T-cell (primary cell): ENCODE measurements at regions not wholly inside any gene's neighbourhood (a gene's known extent, or its start where the extent isn't known, plus 50 kb on each side); places are given as distances from the start of the nearest gene placed in this dataset.

Source experiments
- ATAC-seq, 4 experiments: fragments of 200-7000 bp in 3 of 4; fragments of 150-1000 bp in 1 of 4; cut with Tn5 transposase; replicated peaks in 1 of 4; 1 replicate in 3 of 4; 2 replicates in 1 of 4; pipeline ENCODE4 v1.10.0; 2021; ENCODE audit warnings: moderate library complexity in 3 of 4, mild to moderate bottlenecking in 2 of 4, moderate number of reproducible peaks in 1 of 4
- CTCF ChIA-PET, 2 donors: fragments of 300-600 bp; sonication (Branson Sonifier 250); formaldehyde crosslinking; loops; one replicate each; lab custom pipeline; 2022; ENCODE audit warnings: antibody characterized with exemption in 2 of 2; lab: Charles Lee
- POLR2A ChIA-PET, 2 donors: fragments of 300-600 bp; sonication (Branson Sonifier 250); formaldehyde crosslinking; loops; one replicate each; lab custom pipeline; 2022; ENCODE audit warnings: antibody characterized with exemption in 2 of 2; lab: Charles Lee
- DNase-seq, 35 experiments: peaks; one replicate each; pipeline versions ENCODE4 v3.0.0 to v3.0.0-alpha.2; 2013 to 2023
- H3K27ac ChIP-seq: one replicate; pipeline ENCODE4 v1.5.1; 2013; ENCODE audit warnings: low read length
- H3K27me3 ChIP-seq, 2 experiments: replicated peaks in 1 of 2; 1 replicate in 1 of 2; 2 replicates in 1 of 2; pipeline versions ENCODE4 v1.6.1 to v1.7.0; 2013; ENCODE audit warnings: low read length in 1 of 2, mixed read lengths in 1 of 2; ENCODE audit not compliant: control insufficient read depth in 2 of 2, insufficient read depth in 2 of 2; ENCODE audit errors: extremely low read depth in 1 of 2
- H3K36me3 ChIP-seq, 2 donors: 1 replicate in 1 of 2; 2 replicates in 1 of 2; pipeline versions ENCODE4 v1.6.1 to v1.7.0; 2013; ENCODE audit warnings: low read length in 1 of 2; ENCODE audit not compliant: control insufficient read depth in 2 of 2, insufficient read depth in 1 of 2; ENCODE audit errors: extremely low read depth in 1 of 2
- H3K4me1 ChIP-seq, 2 experiments: 1 replicate in 1 of 2; 2 replicates in 1 of 2; pipeline versions ENCODE4 v1.6.1 to v1.7.0; 2013; ENCODE audit warnings: low read length in 2 of 2, mixed read lengths in 1 of 2; ENCODE audit not compliant: insufficient read depth in 2 of 2, control insufficient read depth in 1 of 2; ENCODE audit errors: extremely low read depth in 1 of 2
- H3K4me3 ChIP-seq, 2 donors: 1 replicate in 1 of 2; 2 replicates in 1 of 2; pipeline versions ENCODE4 v1.5.1 to v1.7.0; 2013; ENCODE audit warnings: mild to moderate bottlenecking in 2 of 2, low read length in 1 of 2, moderate library complexity in 1 of 2; ENCODE audit not compliant: control insufficient read depth in 1 of 2; ENCODE audit errors: extremely low read depth in 1 of 2
- H3K9me3 ChIP-seq: 2 replicates; pipeline ENCODE4 v1.7.0; 2013
- H3K27ac Mint-ChIP-seq, 2 donors: one replicate each; pipeline ENCODE4 v1.8.0; 2020 to 2021; ENCODE audit warnings: mild to moderate bottlenecking in 2 of 2, mixed read lengths in 2 of 2
- H3K27me3 Mint-ChIP-seq, 2 donors: one replicate each; pipeline ENCODE4 v1.8.0; 2021 to 2022; ENCODE audit warnings: mixed read lengths in 2 of 2
- H3K36me3 Mint-ChIP-seq: one replicate; pipeline ENCODE4 v1.8.0; 2021; ENCODE audit warnings: mixed read lengths
- H3K4me1 Mint-ChIP-seq, 3 donors: one replicate each; pipeline ENCODE4 v1.8.0; 2020 to 2022; ENCODE audit warnings: mixed read lengths in 3 of 3, mild to moderate bottlenecking in 1 of 3
- H3K4me3 Mint-ChIP-seq, 3 donors: one replicate each; pipeline ENCODE4 v1.8.0; 2020 to 2022; ENCODE audit warnings: mild to moderate bottlenecking in 3 of 3, mixed read lengths in 3 of 3, moderate library complexity in 3 of 3
- H3K9me3 Mint-ChIP-seq, 3 donors: one replicate each; pipeline ENCODE4 v1.8.0; 2020 to 2022; ENCODE audit warnings: mixed read lengths in 3 of 3
- WGBS: methylation state at CpG from one replicate; pipeline ENCODE4 v1.1.5; 2013; ENCODE audit warnings: missing lambda C conversion rate; ENCODE audit not compliant: insufficient coverage; 5-methylcytosine and 5-hydroxymethylcytosine counted together

DNA sequence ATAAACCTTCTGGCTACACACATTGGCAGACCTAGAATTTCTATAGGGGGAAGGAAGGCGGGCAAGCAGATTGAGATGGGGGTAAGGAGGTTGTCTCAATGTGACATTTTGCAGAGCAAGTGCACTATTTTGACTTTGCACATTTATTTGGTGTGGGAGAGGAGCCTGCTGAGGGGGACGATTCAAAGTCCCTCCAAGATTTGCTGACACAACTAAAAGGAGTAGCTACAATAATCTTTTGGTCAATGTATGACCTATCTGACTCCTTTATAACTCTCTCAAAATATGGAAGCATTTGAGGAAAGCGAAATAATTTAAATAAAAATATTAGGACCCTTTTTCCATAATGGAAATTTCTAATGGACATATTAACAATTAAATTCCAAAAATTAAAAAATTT is 274.9 kb upstream of the PPARGC1A start:
- POLR2A ChIA-PET: no interaction called here
- Histone ChIP-seq H3K27me3 (no peaks in the 10 kb centered on the region), H3K27ac (no peak overlapping the region), H3K36me3 (no peaks in the 10 kb centered on the region), H3K9me3 (no peaks in the 10 kb centered on the region), H3K4me1 (no peaks in the 10 kb centered on the region), H3K4me3 (no peak overlapping the region)
- 60% methylated on average over 1 of the region's 3 CpGs for WGBS
- no peak for DNase-seq
- no peak overlapping the region for H3K27ac Mint-ChIP-seq
- H3K27me3 Mint-ChIP-seq: no peaks in the 10 kb centered on the region
- H3K4me1 Mint-ChIP-seq: no peaks in the 10 kb centered on the region
- H3K4me3 Mint-ChIP-seq: no peak overlapping the region
- no peak for ATAC-seq
- H3K9me3 Mint-ChIP-seq: peaks cover 0 to 4% (median 0%) of the 10 kb centered on the region in 3 donors
- no peaks in the 10 kb centered on the region for H3K36me3 Mint-ChIP-seq
- CTCF ChIA-PET: no interaction called here

DNA sequence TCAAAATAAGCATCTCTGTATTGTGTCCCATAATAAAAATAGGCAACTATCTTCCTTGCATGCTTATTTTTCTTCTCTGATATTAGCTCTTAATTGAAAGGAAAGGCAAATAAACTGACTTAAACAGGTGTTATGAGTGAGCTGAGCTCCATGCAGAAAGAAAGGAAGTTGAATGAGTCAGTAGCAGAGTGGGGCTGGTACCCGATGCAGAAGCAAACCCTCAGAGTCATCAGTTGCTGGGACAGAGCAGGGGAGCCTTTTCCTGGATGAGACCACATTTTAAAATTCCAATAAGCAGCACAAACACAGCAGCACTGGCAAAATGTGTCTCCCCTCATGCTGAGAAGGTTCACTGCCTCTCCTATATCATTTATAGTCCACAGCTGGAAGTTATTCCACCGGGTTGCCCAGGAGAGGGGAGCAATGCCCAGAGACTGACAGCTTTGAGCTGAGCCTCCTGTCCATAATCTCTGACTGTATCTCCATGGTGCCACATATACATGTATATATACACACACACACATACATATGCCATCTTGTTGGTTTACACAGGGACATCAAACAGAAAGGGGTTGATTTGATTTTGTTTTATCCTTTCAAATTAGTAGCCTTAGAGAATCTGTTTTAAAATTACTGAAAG is 274.3 kb upstream of the PPARGC1A start:
- no peaks in the 10 kb centered on the region for H3K27me3 Mint-ChIP-seq

DNA sequence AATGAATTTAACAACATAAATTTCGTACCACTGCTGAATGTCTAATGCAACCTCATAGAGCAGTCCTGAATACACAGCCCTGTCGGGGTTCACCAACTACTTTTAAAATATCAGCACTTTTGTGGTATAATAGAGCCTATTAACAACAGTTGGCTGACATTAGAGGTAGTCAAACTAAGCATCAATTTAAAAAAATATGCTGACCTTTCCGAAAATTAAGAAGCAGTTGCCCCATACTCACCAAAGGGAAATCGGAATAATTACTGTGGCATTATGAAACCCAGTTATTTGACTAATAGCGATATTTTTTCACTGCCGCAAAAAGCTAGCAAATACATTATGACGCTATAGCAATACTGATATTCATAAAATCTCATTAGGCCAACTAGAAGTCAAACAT is 273.5 kb upstream of the PPARGC1A start:
- Histone ChIP-seq H3K36me3 (no peaks in the 10 kb centered on the region), H3K4me3 (no peak overlapping the region), H3K27ac (no peak overlapping the region), H3K27me3 (no peaks in the 10 kb centered on the region), H3K4me1 (no peaks in the 10 kb centered on the region), H3K9me3 (no peaks in the 10 kb centered on the region)
- ChIA-PET CTCF (no interaction called here), POLR2A (no interaction called here)
- H3K4me3 Mint-ChIP-seq: no peak overlapping the region
- 96% methylated on average over 4 of the region's 7 CpGs for WGBS
- no peaks in the 10 kb centered on the region for H3K27me3 Mint-ChIP-seq
- no peak overlapping the region for H3K27ac Mint-ChIP-seq
- no peak for ATAC-seq
- DNase-seq: no peak
- no peaks in the 10 kb centered on the region for H3K4me1 Mint-ChIP-seq
- peaks cover 0 to 4% (median under 1%) of the 10 kb centered on the region in 3 donors for H3K9me3 Mint-ChIP-seq
- H3K36me3 Mint-ChIP-seq: no peaks in the 10 kb centered on the region

More for the DNA sequence above, 274.3 kb upstream of the PPARGC1A start:
- no peak overlapping the region for H3K4me3 ChIP-seq
- CTCF ChIA-PET: no interaction called here
- ATAC-seq: no peak
- no peaks in the 10 kb centered on the region for H3K36me3 ChIP-seq
- no peak overlapping the region for H3K27ac ChIP-seq
- Mint-ChIP-seq H3K4me3 (no peak overlapping the region), H3K36me3 (no peaks in the 10 kb centered on the region), H3K9me3 (peaks cover 0 to 4% (median 0%) of the 10 kb centered on the region in 3 donors), H3K27ac (no peak overlapping the region), H3K4me1 (no peaks in the 10 kb centered on the region)
- no peaks in the 10 kb centered on the region for H3K27me3 ChIP-seq
- no CpG with 5 or more reads among the region's 2 CpGs for WGBS
- POLR2A ChIA-PET: no interaction called here
- H3K9me3 ChIP-seq: no peaks in the 10 kb centered on the region
- no peaks in the 10 kb centered on the region for H3K4me1 ChIP-seq
- DNase-seq: no peak

DNA sequence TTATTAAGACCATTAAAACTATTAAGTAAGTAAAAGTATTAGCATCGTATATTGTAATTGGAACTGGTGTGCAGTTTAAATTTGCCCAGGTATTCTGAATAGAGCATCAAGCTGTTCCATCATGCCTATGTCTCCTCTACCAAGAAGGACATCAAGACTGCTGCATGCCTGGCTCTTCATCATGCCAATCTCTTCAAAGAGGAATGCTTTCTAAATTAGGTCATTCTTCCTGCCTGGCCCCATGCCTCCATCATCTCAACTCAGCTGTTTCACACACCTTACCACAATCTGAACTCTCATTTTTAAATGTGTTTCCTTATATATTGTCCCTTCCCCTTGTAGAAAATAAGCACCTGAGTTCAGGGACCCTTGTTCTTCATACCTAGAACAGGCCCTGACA is 270.5 kb upstream of the PPARGC1A start:
- no peaks in the 10 kb centered on the region for H3K27me3 Mint-ChIP-seq
- WGBS: no CpG with 5 or more reads among the region's 1 CpG
- no peak for DNase-seq
- ChIA-PET POLR2A (no interaction called here), CTCF (no interaction called here)
- no peaks in the 10 kb centered on the region for H3K4me1 Mint-ChIP-seq
- no peaks in the 10 kb centered on the region for H3K4me1 ChIP-seq
- H3K36me3 Mint-ChIP-seq: no peaks in the 10 kb centered on the region
- no peak overlapping the region for H3K4me3 ChIP-seq
- H3K36me3 ChIP-seq: no peaks in the 10 kb centered on the region
- no peak overlapping the region for H3K27ac ChIP-seq
- H3K4me3 Mint-ChIP-seq: no peak overlapping the region
- H3K27ac Mint-ChIP-seq: no peak overlapping the region
- H3K9me3 Mint-ChIP-seq: peaks cover 0 to 8% (median 2%) of the 10 kb centered on the region in 3 donors
- ATAC-seq: no peak
- H3K9me3 ChIP-seq: no peaks in the 10 kb centered on the region
- H3K27me3 ChIP-seq: no peaks in the 10 kb centered on the region

- WGBS: 88% methylated on average over 1 of the region's 1 CpG
Measured at GRCh38 chr4:24158031-24158430, 268.2 kb upstream of the PPARGC1A start.

DNA sequence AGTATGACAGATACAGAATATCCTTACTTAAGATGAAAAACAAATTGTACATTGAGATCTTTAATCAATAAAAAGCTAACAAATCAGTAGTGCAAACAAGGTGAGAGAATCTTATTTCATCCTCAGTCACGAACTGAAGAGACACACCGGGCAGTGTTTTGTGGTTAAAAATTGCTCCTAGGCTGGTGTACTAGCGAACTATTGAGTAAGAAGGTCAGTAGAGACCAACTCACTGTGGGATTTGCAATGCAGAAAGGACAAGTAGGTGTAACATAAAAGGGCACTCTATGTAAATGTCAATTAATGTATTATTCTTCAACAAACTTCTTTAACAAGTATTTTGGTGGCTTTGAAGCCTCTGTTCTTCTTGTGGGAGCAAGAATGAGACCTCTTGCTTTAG is 260.2 kb upstream of the PPARGC1A start:
- no CpG with 5 or more reads among the region's 3 CpGs for WGBS
- Histone ChIP-seq H3K4me1 (no peaks in the 10 kb centered on the region), H3K27ac (no peak overlapping the region), H3K4me3 (no peak overlapping the region), H3K9me3 (no peaks in the 10 kb centered on the region), H3K27me3 (no peaks in the 10 kb centered on the region), H3K36me3 (no peaks in the 10 kb centered on the region)
- POLR2A ChIA-PET: no interaction called here
- Mint-ChIP-seq H3K36me3 (no peaks in the 10 kb centered on the region), H3K4me3 (no peak overlapping the region), H3K27me3 (no peaks in the 10 kb centered on the region), H3K9me3 (peaks cover 0 to 4% (median 0%) of the 10 kb centered on the region in 3 donors), H3K27ac (no peak overlapping the region), H3K4me1 (no peaks in the 10 kb centered on the region)
- ATAC-seq (no peak), DNase-seq (no peak)
- CTCF ChIA-PET: no interaction called here

More at GRCh38 chr4:24158031-24158430, 268.2 kb upstream of the PPARGC1A start:
- Mint-ChIP-seq H3K4me3 (no peak overlapping the region), H3K27me3 (no peaks in the 10 kb centered on the region), H3K4me1 (no peaks in the 10 kb centered on the region), H3K9me3 (peaks cover 0 to 8% (median 2%) of the 10 kb centered on the region in 3 donors), H3K36me3 (no peaks in the 10 kb centered on the region), H3K27ac (no peak overlapping the region)
- H3K9me3 ChIP-seq: no peaks in the 10 kb centered on the region
- no peak overlapping the region for H3K27ac ChIP-seq
- no peaks in the 10 kb centered on the region for H3K36me3 ChIP-seq
- ChIA-PET POLR2A (no interaction called here), CTCF (no interaction called here)
- DNase-seq: no peak
- H3K4me3 ChIP-seq: no peak overlapping the region
- H3K27me3 ChIP-seq: no peaks in the 10 kb centered on the region
- H3K4me1 ChIP-seq: no peaks in the 10 kb centered on the region
- ATAC-seq: no peak

GRCh38 chr4:24146127-24146526 is 256.3 kb upstream of the PPARGC1A start:
- H3K27me3 Mint-ChIP-seq: no peaks in the 10 kb centered on the region
- POLR2A ChIA-PET: no interaction called here
- ATAC-seq (no peak), DNase-seq (no peak)
- H3K36me3 Mint-ChIP-seq: no peaks in the 10 kb centered on the region
- Histone ChIP-seq H3K4me1 (no peaks in the 10 kb centered on the region), H3K27ac (no peak overlapping the region), H3K9me3 (no peaks in the 10 kb centered on the region), H3K27me3 (no peaks in the 10 kb centered on the region), H3K36me3 (no peaks in the 10 kb centered on the region), H3K4me3 (no peak overlapping the region)
- CTCF ChIA-PET: no interaction called here
- H3K27ac Mint-ChIP-seq: no peak overlapping the region
- no peak overlapping the region for H3K4me3 Mint-ChIP-seq
- no peaks in the 10 kb centered on the region for H3K4me1 Mint-ChIP-seq
- 57% methylated on average over 1 of the region's 2 CpGs for WGBS
- peaks cover 0 to 10% (median 0%) of the 10 kb centered on the region in 3 donors for H3K9me3 Mint-ChIP-seq
